ENCODE measurements at regions not wholly inside any gene's neighbourhood (a gene's known extent, or its start where the extent isn't known, plus 50 kb on each side); places are given as distances from the start of the nearest gene placed in this dataset.

DNA sequence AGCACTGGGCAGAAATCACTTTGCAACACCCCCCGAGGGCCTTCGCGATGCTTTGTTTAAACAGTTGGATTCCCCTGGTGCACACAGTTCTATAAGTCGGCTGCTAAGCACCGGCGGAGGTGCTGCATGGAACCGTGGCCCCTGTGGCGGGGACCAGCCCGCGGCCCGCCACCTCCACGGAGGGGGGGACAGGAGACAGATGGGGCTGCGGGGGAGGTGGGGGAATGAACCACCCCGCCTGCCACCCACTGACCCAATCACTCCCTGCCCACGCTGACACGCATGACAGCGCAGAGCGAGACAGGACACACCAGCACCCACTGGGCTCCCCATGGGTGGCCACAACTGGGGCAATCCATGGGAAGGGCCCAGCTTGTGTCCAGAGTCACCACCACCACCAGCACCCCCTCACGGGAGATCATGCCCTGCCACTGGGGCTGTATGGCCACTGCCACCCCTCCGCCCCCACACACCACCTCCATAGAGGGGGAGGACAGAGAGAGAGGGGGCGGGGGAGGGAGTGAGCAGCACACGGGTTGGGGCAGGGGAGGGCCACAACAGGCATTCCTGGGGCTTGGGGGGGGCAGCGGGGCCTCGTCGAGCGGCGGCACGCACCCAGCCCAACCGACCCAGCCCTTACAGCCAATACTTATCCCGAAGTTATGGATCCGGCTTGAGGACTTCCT is 118.3 kb upstream of the ANKRD30BL start:
- TF ChIP-seq, protein P1, sequence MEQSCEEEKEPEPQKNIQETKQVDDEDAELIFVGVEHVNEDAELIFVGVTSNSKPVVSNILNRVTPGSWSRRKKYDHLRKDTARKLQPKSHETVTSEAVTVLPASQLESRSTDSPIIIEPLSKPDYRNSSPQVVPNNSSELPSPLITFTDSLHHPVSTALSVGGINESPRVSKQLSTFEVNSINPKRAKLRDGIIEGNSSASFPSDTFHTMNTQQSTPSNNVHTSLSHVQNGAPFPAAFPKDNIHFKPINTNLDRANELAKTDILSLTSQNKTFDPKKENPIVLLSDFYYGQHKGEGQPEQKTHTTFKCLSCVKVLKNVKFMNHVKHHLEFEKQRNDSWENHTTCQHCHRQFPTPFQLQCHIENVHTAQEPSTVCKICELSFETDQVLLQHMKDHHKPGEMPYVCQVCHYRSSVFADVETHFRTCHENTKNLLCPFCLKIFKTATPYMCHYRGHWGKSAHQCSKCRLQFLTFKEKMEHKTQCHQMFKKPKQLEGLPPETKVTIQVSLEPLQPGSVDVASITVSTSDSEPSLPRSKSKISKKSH (CRISPR knock-in tag; IDR thresholded peaks at IDR 0.05), result no peak
- TF ChIP-seq TAF1 (IDR thresholded peaks at IDR 0.05; ENCODE audit: control insufficient read depth, extremely low read depth, insufficient read depth, low read length, severe bottlenecking) (no peak), HDAC2 (IDR thresholded peaks at IDR 0.05) (no peak), ZNF282 (CRISPR knock-in tag; IDR thresholded peaks at IDR 0.05) (no peak), FOXA1 (IDR thresholded peaks at IDR 0.05; ENCODE audit: borderline replicate concordance) (no peak), MAFK (IDR thresholded peaks at IDR 0.05; ENCODE audit: low read length) (no peak), HNRNPH1 (optimal IDR thresholded peaks at IDR 0.05; ENCODE audit: low read depth, low read length) (no peak)
- TF ChIP-seq, protein P2, sequence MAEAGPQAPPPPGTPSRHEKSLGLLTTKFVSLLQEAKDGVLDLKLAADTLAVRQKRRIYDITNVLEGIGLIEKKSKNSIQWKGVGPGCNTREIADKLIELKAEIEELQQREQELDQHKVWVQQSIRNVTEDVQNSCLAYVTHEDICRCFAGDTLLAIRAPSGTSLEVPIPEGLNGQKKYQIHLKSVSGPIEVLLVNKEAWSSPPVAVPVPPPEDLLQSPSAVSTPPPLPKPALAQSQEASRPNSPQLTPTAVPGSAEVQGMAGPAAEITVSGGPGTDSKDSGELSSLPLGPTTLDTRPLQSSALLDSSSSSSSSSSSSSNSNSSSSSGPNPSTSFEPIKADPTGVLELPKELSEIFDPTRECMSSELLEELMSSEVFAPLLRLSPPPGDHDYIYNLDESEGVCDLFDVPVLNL (CRISPR knock-in tag; IDR thresholded peaks at IDR 0.05; ENCODE audit: low read depth), result no peak
